ENCODE measurements at regions not wholly inside any gene's neighbourhood (a gene's known extent, or its start where the extent isn't known, plus 50 kb on each side); places are given as distances from the start of the nearest gene placed in this dataset.

DNA sequence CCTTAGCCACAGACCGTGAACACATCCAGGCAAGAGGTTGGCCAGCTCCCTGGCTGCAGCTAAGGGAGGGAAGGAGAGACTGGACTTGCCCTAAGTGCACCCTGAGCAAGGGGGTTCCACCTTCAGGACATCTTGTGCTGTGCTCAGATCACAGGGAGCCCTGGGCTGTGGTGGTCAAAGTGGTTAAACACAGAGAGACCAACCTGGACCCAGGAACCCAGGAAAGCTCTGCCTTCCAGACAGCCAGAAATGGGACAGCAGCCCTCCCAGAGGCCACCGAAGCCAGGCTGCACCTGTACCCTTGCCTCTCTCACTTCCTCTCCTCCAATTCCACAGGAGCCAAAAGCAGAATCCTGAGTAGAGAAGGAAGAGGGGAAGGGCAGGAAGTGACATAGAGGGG is 105.2 kb upstream of the TMEM45B start:
- TF ChIP-seq, protein P1, sequence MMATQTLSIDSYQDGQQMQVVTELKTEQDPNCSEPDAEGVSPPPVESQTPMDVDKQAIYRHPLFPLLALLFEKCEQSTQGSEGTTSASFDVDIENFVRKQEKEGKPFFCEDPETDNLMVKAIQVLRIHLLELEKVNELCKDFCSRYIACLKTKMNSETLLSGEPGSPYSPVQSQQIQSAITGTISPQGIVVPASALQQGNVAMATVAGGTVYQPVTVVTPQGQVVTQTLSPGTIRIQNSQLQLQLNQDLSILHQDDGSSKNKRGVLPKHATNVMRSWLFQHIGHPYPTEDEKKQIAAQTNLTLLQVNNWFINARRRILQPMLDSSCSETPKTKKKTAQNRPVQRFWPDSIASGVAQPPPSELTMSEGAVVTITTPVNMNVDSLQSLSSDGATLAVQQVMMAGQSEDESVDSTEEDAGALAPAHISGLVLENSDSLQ (IDR thresholded peaks at IDR 0.05) = no peak
- TF ChIP-seq YY1 (IDR thresholded peaks at IDR 0.05; ENCODE audit: low read depth, low read length) = no peak
- TF ChIP-seq, protein P2, sequence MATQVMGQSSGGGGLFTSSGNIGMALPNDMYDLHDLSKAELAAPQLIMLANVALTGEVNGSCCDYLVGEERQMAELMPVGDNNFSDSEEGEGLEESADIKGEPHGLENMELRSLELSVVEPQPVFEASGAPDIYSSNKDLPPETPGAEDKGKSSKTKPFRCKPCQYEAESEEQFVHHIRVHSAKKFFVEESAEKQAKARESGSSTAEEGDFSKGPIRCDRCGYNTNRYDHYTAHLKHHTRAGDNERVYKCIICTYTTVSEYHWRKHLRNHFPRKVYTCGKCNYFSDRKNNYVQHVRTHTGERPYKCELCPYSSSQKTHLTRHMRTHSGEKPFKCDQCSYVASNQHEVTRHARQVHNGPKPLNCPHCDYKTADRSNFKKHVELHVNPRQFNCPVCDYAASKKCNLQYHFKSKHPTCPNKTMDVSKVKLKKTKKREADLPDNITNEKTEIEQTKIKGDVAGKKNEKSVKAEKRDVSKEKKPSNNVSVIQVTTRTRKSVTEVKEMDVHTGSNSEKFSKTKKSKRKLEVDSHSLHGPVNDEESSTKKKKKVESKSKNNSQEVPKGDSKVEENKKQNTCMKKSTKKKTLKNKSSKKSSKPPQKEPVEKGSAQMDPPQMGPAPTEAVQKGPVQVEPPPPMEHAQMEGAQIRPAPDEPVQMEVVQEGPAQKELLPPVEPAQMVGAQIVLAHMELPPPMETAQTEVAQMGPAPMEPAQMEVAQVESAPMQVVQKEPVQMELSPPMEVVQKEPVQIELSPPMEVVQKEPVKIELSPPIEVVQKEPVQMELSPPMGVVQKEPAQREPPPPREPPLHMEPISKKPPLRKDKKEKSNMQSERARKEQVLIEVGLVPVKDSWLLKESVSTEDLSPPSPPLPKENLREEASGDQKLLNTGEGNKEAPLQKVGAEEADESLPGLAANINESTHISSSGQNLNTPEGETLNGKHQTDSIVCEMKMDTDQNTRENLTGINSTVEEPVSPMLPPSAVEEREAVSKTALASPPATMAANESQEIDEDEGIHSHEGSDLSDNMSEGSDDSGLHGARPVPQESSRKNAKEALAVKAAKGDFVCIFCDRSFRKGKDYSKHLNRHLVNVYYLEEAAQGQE (IDR thresholded peaks at IDR 0.05; ENCODE audit: low read depth, low read length) = no peak
